Breast epithelium (tissue), 4 donors: ENCODE measurements at regions not wholly inside any gene's neighbourhood (a gene's known extent, or its start where the extent isn't known, plus 50 kb on each side); places are given as distances from the start of the nearest gene placed in this dataset.

Experiments
- DNase-seq, 2 donors: peaks; one replicate each; pipeline ENCODE4 v3.0.0-alpha.2; 2019; ENCODE audit warnings: low spot score in 2 of 2
- H3K27ac ChIP-seq, 2 donors: fragments of 200-600 bp; sonication (generic) in 1 of 2; one replicate each; pipeline ENCODE4 v1.5.1; 2016 to 2019; ENCODE audit warnings: mild to moderate bottlenecking in 1 of 2
- H3K27me3 ChIP-seq, 2 donors: fragments of 200-600 bp; sonication (generic) in 1 of 2; one replicate each; pipeline versions ENCODE4 v1.5.1 to v1.6.0; 2017 to 2019; ENCODE audit warnings: control low read depth in 1 of 2, mild to moderate bottlenecking in 1 of 2
- H3K36me3 ChIP-seq: fragments of 200-600 bp; one replicate; pipeline ENCODE4 v1.5.1; 2019
- H3K4me1 ChIP-seq, 2 donors: fragments of 200-600 bp; sonication (generic); one replicate each; pipeline ENCODE4 v1.5.1; 2016 to 2019; ENCODE audit warnings: control low read depth in 1 of 2
- H3K4me3 ChIP-seq, 3 donors: fragments of 200-600 bp; sonication (generic); 1 replicate in 2 of 3; 2 replicates in 1 of 3; pipeline ENCODE4 v1.5.1; 2016 to 2019; ENCODE audit warnings: mild to moderate bottlenecking in 3 of 3, moderate library complexity in 2 of 3
- H3K9me3 ChIP-seq, 2 donors: fragments of 200-600 bp; sonication (generic) in 1 of 2; one replicate each; pipeline ENCODE4 v1.5.1; 2016 to 2019; ENCODE audit warnings: control low read depth in 1 of 2
- CTCF ChIP-seq, 3 donors: fragments of 450-650 bp; IDR thresholded peaks; one replicate each; pipeline ENCODE4 v1.5.1; 2016 to 2017; ENCODE audit warnings: antibody characterized with exemption in 3 of 3, mild to moderate bottlenecking in 3 of 3, moderate library complexity in 3 of 3
- POLR2A ChIP-seq: fragments of 450-650 bp; IDR thresholded peaks from one replicate; pipeline ENCODE4 v1.6.1; 2016; ENCODE audit warnings: antibody characterized with exemption, mild to moderate bottlenecking, moderate library complexity
- POLR2AphosphoS5 ChIP-seq, 3 donors: sonication (generic); formaldehyde crosslinking; IDR thresholded peaks; one replicate each; pipeline ENCODE4 v1.6.1; 2017; ENCODE audit warnings: antibody characterized with exemption in 3 of 3
- intact Hi-C: fragments of 100-400 bp; cut with DNase I; formaldehyde crosslinking; loops from one replicate; pipeline ENCODE4 v1.15.1; 2023; ENCODE audit warnings: low total_unique reads

- no peak for DNase-seq
- H3K36me3 ChIP-seq: no peaks in the 10 kb centered on the region
- H3K27ac ChIP-seq: no peak overlapping the region
- H3K4me1 ChIP-seq: no peaks in the 10 kb centered on the region
- H3K9me3 ChIP-seq: peaks cover 6 to 7% of the 10 kb centered on the region in 2 donors
- no peaks in the 10 kb centered on the region for H3K27me3 ChIP-seq
- intact Hi-C loops: no loop called here
- H3K4me3 ChIP-seq: no peak overlapping the region
- TF ChIP-seq CTCF (IDR thresholded peaks at IDR 0.05): no peak
- no peak for TF ChIP-seq POLR2A
- no peak for TF ChIP-seq POLR2AphosphoS5 (IDR thresholded peaks at IDR 0.05)
Measured at GRCh38 chr2:129337076-129337475, 642.4 kb upstream of the RAB6C start.

- Histone ChIP-seq H3K4me1 (no peaks in the 10 kb centered on the region), H3K4me3 (no peak overlapping the region), H3K27ac (no peak overlapping the region), H3K27me3 (no peaks in the 10 kb centered on the region), H3K9me3 (no peaks in the 10 kb centered on the region), H3K36me3 (no peaks in the 10 kb centered on the region)
- TF ChIP-seq POLR2AphosphoS5 (IDR thresholded peaks at IDR 0.05): no peak
- TF ChIP-seq CTCF (IDR thresholded peaks at IDR 0.05): no peak
- no peak for TF ChIP-seq POLR2A
- no peak for DNase-seq
- intact Hi-C loops: no loop called here
Measured at GRCh38 chr2:129345540-129345939, 633.9 kb upstream of the RAB6C start.

GRCh38 chr2:129347486-129348217 is 631.8 kb upstream of the RAB6C start:
- Histone ChIP-seq H3K4me3 (no peak overlapping the region), H3K27ac (no peak overlapping the region), H3K4me1 (no peaks in the 10 kb centered on the region), H3K27me3 (no peaks in the 10 kb centered on the region), H3K36me3 (no peaks in the 10 kb centered on the region), H3K9me3 (no peaks in the 10 kb centered on the region)
- no peak for TF ChIP-seq POLR2A
- TF ChIP-seq CTCF (IDR thresholded peaks at IDR 0.05): no peak
- TF ChIP-seq POLR2AphosphoS5 (IDR thresholded peaks at IDR 0.05): no peak
- intact Hi-C loops: no loop called here
- no peak for DNase-seq

- DNase-seq: no peak
- Histone ChIP-seq H3K36me3 (no peaks in the 10 kb centered on the region), H3K27me3 (no peaks in the 10 kb centered on the region), H3K4me1 (no peaks in the 10 kb centered on the region), H3K27ac (no peak overlapping the region), H3K9me3 (no peaks in the 10 kb centered on the region), H3K4me3 (no peak overlapping the region)
- intact Hi-C loops: loop anchor here (5.0 kb wide), 1 partner anchor 1162 kb away; no protein-coding TSS in a partner anchor
- TF ChIP-seq CTCF (IDR thresholded peaks at IDR 0.05) (no peak), POLR2A (no peak), POLR2AphosphoS5 (IDR thresholded peaks at IDR 0.05) (no peak)
Measured at GRCh38 chr2:129354631-129355030, 624.8 kb upstream of the RAB6C start.

GRCh38 chr2:129361688-129362087 is 617.8 kb upstream of the RAB6C start:
- no peak for DNase-seq
- H3K4me3 ChIP-seq: no peak overlapping the region
- no peaks in the 10 kb centered on the region for H3K36me3 ChIP-seq
- TF ChIP-seq POLR2A (no peak), CTCF (IDR thresholded peaks at IDR 0.05) (no peak), POLR2AphosphoS5 (IDR thresholded peaks at IDR 0.05) (no peak)
- H3K27ac ChIP-seq: no peak overlapping the region
- intact Hi-C loops: no loop called here
- no peaks in the 10 kb centered on the region for H3K9me3 ChIP-seq
- no peaks in the 10 kb centered on the region for H3K27me3 ChIP-seq
- no peaks in the 10 kb centered on the region for H3K4me1 ChIP-seq
